Lower leg skin (tissue), 3 donors: ENCODE measurements at regions not wholly inside any gene's neighbourhood (a gene's known extent, or its start where the extent isn't known, plus 50 kb on each side); places are given as distances from the start of the nearest gene placed in this dataset.

ENCODE experiments used
- CTCF ChIP-seq, 3 donors: fragments of 450-650 bp; IDR thresholded peaks; one replicate each; pipeline ENCODE4 v1.5.1; 2016; ENCODE audit warnings: antibody characterized with exemption in 3 of 3, mild to moderate bottlenecking in 3 of 3, moderate library complexity in 2 of 3
- POLR2A ChIP-seq, 2 donors: fragments of 450-650 bp; IDR thresholded peaks; one replicate each; pipeline ENCODE4 v1.6.1; 2016 to 2017; ENCODE audit warnings: antibody characterized with exemption in 2 of 2, mild to moderate bottlenecking in 1 of 2, moderate library complexity in 1 of 2

DNA sequence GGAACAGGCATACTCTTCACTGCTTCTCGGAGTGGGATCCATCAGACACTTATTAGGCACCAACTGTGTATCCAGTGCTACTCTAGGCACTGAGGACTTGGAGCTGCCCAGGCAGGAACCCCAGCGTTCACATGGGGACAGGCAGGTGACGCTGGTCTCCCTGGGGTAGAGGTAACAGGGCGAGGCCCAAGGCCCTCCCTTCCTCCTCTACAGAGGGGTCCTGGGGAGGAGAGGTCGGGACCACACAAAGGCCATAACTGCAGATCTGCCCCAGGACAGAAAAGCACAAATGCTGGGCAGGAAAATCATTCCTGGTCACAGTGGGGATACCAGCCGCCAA lies 262.2 kb downstream of the BRD1 start:
- no peak for TF ChIP-seq CTCF (IDR thresholded peaks at IDR 0.05)
- TF ChIP-seq POLR2A (IDR thresholded peaks at IDR 0.05), result no peak
